Mesodermal cell (in vitro differentiated cells): ENCODE measurements at regions not wholly inside any gene's neighbourhood (a gene's known extent, or its start where the extent isn't known, plus 50 kb on each side); places are given as distances from the start of the nearest gene placed in this dataset.

Experiments
- H3K27ac ChIP-seq: 2 replicates; pipeline ENCODE4 v1.7.0; 2013; ENCODE audit warnings: mild to moderate bottlenecking, low read depth, low read length, moderate library complexity; ENCODE audit not compliant: severe bottlenecking
- H3K36me3 ChIP-seq: 2 replicates; pipeline ENCODE4 v1.7.1; 2013; ENCODE audit warnings: mild to moderate bottlenecking, low read length, moderate library complexity; ENCODE audit not compliant: control insufficient read depth, insufficient read depth
- H3K4me1 ChIP-seq: one replicate; pipeline ENCODE4 v1.7.1; 2013; ENCODE audit warnings: mild to moderate bottlenecking, low read length; ENCODE audit not compliant: insufficient read depth, control insufficient read depth, poor library complexity, severe bottlenecking
- H3K4me3 ChIP-seq: 2 replicates; pipeline ENCODE4 v1.7.0; 2013; ENCODE audit warnings: low read length, control low read depth, mild to moderate bottlenecking; ENCODE audit not compliant: insufficient read depth, poor library complexity, severe bottlenecking; ENCODE audit errors: extremely low read depth
- H3K9me3 ChIP-seq: 2 replicates; pipeline ENCODE4 v1.7.1; 2013; ENCODE audit warnings: mild to moderate bottlenecking, low read length, moderate library complexity; ENCODE audit not compliant: control insufficient read depth
- WGBS, 2 experiments: methylation state at CpG; one replicate each; pipeline ENCODE4 v1.1.5; 2013; ENCODE audit warnings: missing lambda C conversion rate in 2 of 2; ENCODE audit not compliant: insufficient coverage in 2 of 2; 5-methylcytosine and 5-hydroxymethylcytosine counted together

GRCh38 chr9:14961372-14962068, 51.3 kb upstream of the FREM1 start:
- 89 to 96% methylated on average over 5 to 6 of the region's 6 CpGs for WGBS, 2 experiments
- Histone ChIP-seq H3K4me3 (no peak overlapping the region), H3K27ac (no peak overlapping the region), H3K36me3 (no peaks in the 10 kb centered on the region), H3K9me3 (no peaks in the 10 kb centered on the region), H3K4me1 (no peaks in the 10 kb centered on the region)

DNA sequence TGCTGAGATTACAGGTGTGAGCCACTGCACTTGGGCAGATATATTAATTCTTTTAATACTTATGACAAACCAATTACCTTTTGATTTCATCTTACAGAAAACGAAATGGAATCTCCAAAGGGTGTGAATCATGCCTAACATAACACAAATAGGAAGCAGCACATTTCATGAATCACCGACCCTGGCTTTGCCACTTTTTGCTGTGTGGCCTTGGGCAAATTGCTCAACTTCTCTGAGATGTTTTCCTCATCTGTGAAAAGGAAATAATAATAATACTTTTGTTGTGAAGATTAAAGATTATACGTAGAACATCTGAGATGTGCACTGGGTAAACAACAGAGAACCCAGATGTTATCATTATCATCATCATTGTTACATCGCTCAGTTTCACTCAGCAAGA, 50.7 kb upstream of the FREM1 start:
- Histone ChIP-seq H3K36me3 (no peaks in the 10 kb centered on the region), H3K4me3 (no peak overlapping the region), H3K9me3 (no peaks in the 10 kb centered on the region), H3K4me1 (no peaks in the 10 kb centered on the region), H3K27ac (no peak overlapping the region)
- 70 to 86% methylated on average over 1 to 2 of the region's 4 CpGs for WGBS, 2 experiments
